Stimulated activated CD8-positive, alpha-beta memory T cell treated with anti-CD3 and anti-CD28 coated beads, Interleukin-12 subunit alpha, Interleukin-12 subunit beta, amount 100 ng/mL, for 1 hour (primary cell): ENCODE measurements at regions not wholly inside any gene's neighbourhood (a gene's known extent, or its start where the extent isn't known, plus 50 kb on each side); places are given as distances from the start of the nearest gene placed in this dataset.

ENCODE experiments used
- DNase-seq: peaks from one replicate; pipeline ENCODE4 v3.0.0-alpha.2; 2020; ENCODE audit warnings: low read depth

DNA sequence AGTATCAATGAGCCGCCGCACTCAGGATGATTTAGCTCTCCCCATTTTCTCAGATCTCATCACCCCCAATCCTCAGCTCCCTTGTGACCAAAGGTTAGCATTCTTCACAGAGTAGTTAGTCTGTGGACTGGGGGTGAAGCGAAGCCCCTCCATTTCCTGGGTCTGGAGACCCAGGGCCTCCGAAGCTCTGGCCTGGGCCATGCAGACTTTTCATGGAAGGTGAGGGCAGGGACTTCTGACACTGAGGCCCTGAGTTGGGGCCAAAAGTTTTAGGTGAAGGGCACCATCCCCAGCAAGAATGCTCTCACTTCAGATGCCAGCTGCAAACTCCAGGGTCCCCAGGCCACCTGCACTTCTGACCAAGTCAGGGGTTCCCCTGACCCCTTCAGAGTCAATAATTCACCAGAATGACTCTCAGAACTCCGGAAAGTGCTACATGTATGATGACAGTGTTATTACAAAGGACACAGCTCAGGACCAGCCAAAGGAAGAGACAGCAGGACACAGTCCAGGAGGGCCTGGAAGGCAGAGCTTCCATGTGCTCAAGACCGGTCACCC is 65.7 kb upstream of the DUSP22 start:
- no peak for DNase-seq

GRCh38 chr6:227074-227782 is 65.1 kb upstream of the DUSP22 start:
- DNase-seq = no peak

- DNase-seq = no peak
Observed at GRCh38 chr6:227812-228338, 64.4 kb upstream of the DUSP22 start.

GRCh38 chr6:228881-229651 is 63.2 kb upstream of the DUSP22 start:
- no peak for DNase-seq

DNA sequence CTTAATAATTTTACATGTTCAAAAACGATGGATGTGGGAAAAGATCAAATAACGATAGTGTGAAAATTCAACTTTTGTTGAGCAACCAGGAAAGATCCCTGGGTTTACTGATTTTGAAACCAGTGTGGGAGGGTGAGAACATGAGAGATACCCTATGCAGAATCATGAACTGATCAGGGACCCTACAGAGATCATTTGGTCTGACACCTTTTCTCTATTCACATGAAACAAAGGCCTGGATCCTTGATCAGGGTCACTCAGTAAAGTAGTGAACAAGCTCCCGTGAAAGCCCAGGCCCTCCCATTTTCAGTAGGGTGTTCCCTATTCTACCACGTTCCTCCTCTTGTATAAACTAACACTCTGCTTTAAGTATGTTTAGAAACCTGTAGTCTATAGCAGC is 60.5 kb upstream of the DUSP22 start:
- DNase-seq = no peak

- no peak for DNase-seq
Observed at GRCh38 chr6:232982-233640, 59.2 kb upstream of the DUSP22 start.

DNA sequence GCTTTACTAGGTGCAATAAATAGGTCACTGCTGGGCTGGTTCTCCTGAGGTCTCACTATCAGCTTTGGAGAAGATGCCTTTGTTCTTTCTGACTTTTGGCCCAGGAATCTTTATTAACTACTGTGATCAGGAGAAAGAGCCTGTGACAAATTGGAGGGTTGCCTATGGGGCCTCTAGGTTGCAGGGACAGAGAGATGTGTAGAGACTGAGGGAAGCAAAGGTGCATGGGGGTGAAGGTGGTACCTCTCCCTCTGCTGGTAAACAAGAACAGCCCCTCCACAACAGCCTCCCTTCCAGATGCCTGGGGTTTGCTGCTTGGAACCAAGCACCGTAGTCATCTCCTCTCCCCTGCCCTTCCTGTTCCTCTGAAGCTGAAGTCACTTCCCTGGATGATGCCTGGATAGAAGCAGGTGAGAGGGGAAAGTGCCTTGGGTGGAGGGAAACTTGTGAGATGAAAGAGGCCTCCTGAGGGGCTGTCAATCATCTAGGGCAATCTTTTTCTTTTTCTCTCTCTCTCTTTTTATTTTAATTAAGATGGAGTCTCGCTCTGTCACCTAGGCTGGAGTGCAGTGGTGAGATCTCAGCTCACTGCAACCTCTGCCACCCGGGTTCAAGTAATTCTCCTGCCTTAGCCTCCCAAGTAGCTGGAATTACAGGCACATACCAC is 57.4 kb upstream of the DUSP22 start:
- no peak for DNase-seq

GRCh38 chr6:235763-236360 is 56.4 kb upstream of the DUSP22 start:
- peak; percentile 20 for DNase-seq

DNA sequence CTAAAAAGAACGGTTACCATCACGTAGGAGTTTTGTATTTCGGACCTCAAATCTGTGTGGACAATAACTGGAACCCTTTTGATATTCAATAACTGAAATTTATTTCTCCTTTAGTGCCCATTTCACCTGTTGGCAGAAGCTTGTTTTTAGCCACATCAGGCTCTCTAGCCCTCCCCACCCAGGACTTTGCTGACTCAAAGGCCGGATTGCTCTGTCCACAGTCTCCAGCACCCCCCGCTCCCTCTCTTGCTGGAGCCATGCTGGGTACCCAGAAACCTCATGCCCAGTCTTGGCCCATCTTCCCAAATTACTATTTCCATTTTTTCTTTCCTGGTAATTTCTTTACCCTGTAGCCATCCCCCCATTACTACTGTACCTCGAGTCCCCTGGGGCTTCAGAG is 55.8 kb upstream of the DUSP22 start:
- no peak for DNase-seq

DNA sequence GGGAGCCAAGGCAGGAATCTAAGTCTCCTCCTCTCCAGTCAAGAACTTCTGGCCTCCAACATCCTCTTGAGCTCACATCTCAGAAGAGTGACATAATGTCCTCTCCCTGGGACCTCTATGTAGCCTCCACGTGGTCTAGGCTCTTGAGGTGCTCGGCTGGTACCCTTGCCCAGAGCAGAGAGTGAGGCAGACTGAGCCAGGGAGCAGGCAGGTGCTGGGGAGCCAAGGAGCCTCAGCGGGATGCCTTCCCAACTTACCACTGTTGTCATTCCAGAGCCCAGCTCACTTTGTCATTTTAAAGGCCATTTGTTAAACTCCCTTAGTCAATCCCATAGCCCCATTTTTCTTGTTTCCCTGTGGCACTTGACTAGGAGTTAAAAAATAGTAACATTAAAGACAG is 52.1 kb upstream of the DUSP22 start:
- DNase-seq = no peak

- DNase-seq = no peak
Observed at GRCh38 chr6:241336-241865, 50.9 kb upstream of the DUSP22 start.
